ENCODE measurements at regions not wholly inside any gene's neighbourhood (a gene's known extent, or its start where the extent isn't known, plus 50 kb on each side); places are given as distances from the start of the nearest gene placed in this dataset.
"Not testable (repeated sequence)": the region's sequence is repeated elsewhere in the genome, so short reads cannot be mapped to it uniquely, and the experiment has no call there.

- Mint-ChIP-seq H3K4me1 (no peaks in the 10 kb centered on the region), H3K27me3 (peaks cover 18% of the 10 kb centered on the region), H3K27ac (no peak overlapping the region), H3K9me3 (no peaks in the 10 kb centered on the region), H3K4me3 (no peak overlapping the region)
- ATAC-seq: no peak
- DNase-seq: no peak
Observed at GRCh38 chr7:121755818-121756552, 117.0 kb upstream of the PTPRZ1 start.

DNA sequence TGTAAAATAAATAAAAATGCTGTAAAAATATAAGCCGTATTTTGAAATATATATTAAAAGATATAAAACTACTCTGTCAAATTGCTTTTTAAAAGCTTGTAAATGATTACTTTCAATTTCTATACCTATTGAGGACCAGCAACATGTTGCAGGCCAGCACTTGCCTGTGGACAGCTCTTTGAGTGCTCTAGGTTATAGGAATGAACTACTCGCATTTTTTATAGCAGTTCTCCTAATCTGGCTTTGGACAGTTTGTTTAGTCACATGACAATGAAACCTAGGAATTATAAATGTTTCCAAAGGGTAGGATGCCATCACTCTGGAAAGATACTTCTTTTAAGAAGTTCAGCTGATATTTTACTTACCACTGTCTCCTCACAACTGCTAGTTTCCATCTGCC, 117.7 kb upstream of the PTPRZ1 start:
- Mint-ChIP-seq H3K27ac (no peak overlapping the region), H3K27me3 (peaks cover 20% of the 10 kb centered on the region), H3K9me3 (no peaks in the 10 kb centered on the region), H3K4me1 (no peaks in the 10 kb centered on the region), H3K4me3 (no peak overlapping the region)
- DNase-seq: no peak
- no peak for ATAC-seq

- no peak overlapping the region for H3K4me3 Mint-ChIP-seq
- peaks cover 20% of the 10 kb centered on the region for H3K27me3 Mint-ChIP-seq
- H3K9me3 Mint-ChIP-seq: no peaks in the 10 kb centered on the region
- no peak for DNase-seq
- H3K4me1 Mint-ChIP-seq: no peaks in the 10 kb centered on the region
- ATAC-seq: no peak
- no peak overlapping the region for H3K27ac Mint-ChIP-seq
Observed at GRCh38 chr7:121753944-121754343, 119.0 kb upstream of the PTPRZ1 start.

DNA sequence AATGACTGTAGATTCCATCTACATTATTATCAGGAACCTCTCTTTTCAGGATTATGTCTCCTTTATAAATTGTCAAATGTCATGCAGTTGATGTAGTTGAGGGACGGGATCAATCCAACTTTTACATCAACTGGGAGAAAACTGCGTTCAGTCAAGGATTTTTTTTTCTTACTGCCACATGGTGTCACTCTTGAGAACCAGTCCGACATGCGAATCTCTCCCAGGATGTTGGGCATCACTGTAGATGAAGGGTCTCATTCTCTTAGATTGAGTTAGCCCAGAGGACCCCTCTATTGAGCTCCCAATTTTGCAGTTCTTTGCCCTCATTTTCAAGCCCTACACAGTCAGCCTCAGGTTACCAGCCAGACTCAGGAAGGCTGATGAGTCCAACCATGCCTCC, 120.3 kb upstream of the PTPRZ1 start:
- Mint-ChIP-seq H3K9me3 (no peaks in the 10 kb centered on the region), H3K4me1 (no peaks in the 10 kb centered on the region), H3K4me3 (no peak overlapping the region), H3K27me3 (peaks cover 20% of the 10 kb centered on the region), H3K27ac (no peak overlapping the region)
- DNase-seq (no peak), ATAC-seq (no peak)

GRCh38 chr7:121748546-121748945, 124.4 kb upstream of the PTPRZ1 start:
- H3K9me3 Mint-ChIP-seq: no peaks in the 10 kb centered on the region
- H3K27ac Mint-ChIP-seq: no peak overlapping the region
- H3K4me1 Mint-ChIP-seq: no peaks in the 10 kb centered on the region
- H3K27me3 Mint-ChIP-seq: peaks cover 20% of the 10 kb centered on the region
- no peak for DNase-seq
- no peak for ATAC-seq
- no peak overlapping the region for H3K4me3 Mint-ChIP-seq

GRCh38 chr7:121745856-121746255, 127.1 kb upstream of the PTPRZ1 start:
- no peak overlapping the region for H3K4me3 Mint-ChIP-seq
- no peak overlapping the region for H3K27ac Mint-ChIP-seq
- H3K4me1 Mint-ChIP-seq: no peaks in the 10 kb centered on the region
- ATAC-seq: no peak
- no peaks in the 10 kb centered on the region for H3K9me3 Mint-ChIP-seq
- peaks cover under 1% of the 10 kb centered on the region for H3K27me3 Mint-ChIP-seq
- no peak for DNase-seq

GRCh38 chr7:121744877-121745276, 128.1 kb upstream of the PTPRZ1 start:
- no peaks in the 10 kb centered on the region for H3K27me3 Mint-ChIP-seq
- DNase-seq (no peak), ATAC-seq (no peak)
- no peak overlapping the region for H3K4me3 Mint-ChIP-seq
- H3K9me3 Mint-ChIP-seq: no peaks in the 10 kb centered on the region
- no peak overlapping the region for H3K27ac Mint-ChIP-seq
- H3K4me1 Mint-ChIP-seq: no peaks in the 10 kb centered on the region

GRCh38 chr7:121744319-121744718, 128.6 kb upstream of the PTPRZ1 start:
- H3K27me3 Mint-ChIP-seq: no peaks in the 10 kb centered on the region
- ATAC-seq: no peak
- no peak overlapping the region for H3K4me3 Mint-ChIP-seq
- no peaks in the 10 kb centered on the region for H3K9me3 Mint-ChIP-seq
- no peak for DNase-seq
- H3K4me1 Mint-ChIP-seq: no peaks in the 10 kb centered on the region
- H3K27ac Mint-ChIP-seq: no peak overlapping the region

DNA sequence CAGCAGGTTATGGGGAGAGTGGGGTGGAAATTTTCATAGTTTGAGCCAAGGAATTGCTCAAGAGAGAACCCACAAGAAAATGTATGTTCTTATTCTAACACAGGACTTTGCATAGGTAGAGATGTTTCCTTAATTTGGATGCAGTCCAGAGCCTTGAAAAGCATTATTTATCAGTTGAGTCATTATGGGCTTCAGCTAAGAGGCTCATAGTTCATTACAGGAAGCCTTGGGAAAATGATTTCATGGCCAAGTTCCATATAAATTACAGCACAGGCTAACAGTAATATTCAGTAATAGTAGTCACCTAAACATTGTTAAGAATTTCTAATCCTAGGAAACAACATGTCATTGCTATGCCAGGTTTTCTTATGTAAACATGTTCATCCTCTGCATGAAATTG, 131.1 kb upstream of the PTPRZ1 start:
- ATAC-seq: no peak
- H3K9me3 Mint-ChIP-seq: no peaks in the 10 kb centered on the region
- H3K27me3 Mint-ChIP-seq: no peaks in the 10 kb centered on the region
- H3K4me3 Mint-ChIP-seq: no peak overlapping the region
- H3K4me1 Mint-ChIP-seq: no peaks in the 10 kb centered on the region
- no peak overlapping the region for H3K27ac Mint-ChIP-seq
- DNase-seq: no peak

DNA sequence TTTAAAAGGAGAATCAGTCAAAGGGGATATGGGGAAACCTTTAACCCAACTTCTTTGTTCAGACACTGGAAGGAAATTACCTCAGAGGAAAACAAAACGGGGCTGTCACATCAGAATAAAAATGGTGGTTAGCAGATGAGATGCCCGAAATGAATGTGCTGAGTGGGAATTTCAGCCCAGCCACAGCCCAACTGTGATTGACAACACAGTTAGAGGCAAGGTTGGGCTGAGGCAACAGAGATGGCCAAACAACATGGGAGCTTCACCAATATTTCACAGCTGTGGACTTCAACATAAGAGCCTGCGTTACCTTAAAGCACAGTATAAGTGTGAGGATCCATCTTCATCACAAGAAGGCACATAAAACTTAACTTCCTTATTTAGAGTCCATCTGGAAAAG, 133.5 kb upstream of the PTPRZ1 start:
- Mint-ChIP-seq H3K4me1 (no peaks in the 10 kb centered on the region), H3K27me3 (no peaks in the 10 kb centered on the region), H3K27ac (no peak overlapping the region), H3K4me3 (no peak overlapping the region), H3K9me3 (no peaks in the 10 kb centered on the region)
- ATAC-seq (no peak), DNase-seq (no peak)

- H3K27ac Mint-ChIP-seq: no peak overlapping the region
- DNase-seq (no peak), ATAC-seq (no peak)
- no peaks in the 10 kb centered on the region for H3K4me1 Mint-ChIP-seq
- H3K4me3 Mint-ChIP-seq: no peak overlapping the region
- H3K27me3 Mint-ChIP-seq: no peaks in the 10 kb centered on the region
- H3K9me3 Mint-ChIP-seq: peaks cover 12 to 25% of the 10 kb centered on the region in 2 donors
Observed at GRCh38 chr7:121730869-121731268, 142.1 kb upstream of the PTPRZ1 start.

DNA sequence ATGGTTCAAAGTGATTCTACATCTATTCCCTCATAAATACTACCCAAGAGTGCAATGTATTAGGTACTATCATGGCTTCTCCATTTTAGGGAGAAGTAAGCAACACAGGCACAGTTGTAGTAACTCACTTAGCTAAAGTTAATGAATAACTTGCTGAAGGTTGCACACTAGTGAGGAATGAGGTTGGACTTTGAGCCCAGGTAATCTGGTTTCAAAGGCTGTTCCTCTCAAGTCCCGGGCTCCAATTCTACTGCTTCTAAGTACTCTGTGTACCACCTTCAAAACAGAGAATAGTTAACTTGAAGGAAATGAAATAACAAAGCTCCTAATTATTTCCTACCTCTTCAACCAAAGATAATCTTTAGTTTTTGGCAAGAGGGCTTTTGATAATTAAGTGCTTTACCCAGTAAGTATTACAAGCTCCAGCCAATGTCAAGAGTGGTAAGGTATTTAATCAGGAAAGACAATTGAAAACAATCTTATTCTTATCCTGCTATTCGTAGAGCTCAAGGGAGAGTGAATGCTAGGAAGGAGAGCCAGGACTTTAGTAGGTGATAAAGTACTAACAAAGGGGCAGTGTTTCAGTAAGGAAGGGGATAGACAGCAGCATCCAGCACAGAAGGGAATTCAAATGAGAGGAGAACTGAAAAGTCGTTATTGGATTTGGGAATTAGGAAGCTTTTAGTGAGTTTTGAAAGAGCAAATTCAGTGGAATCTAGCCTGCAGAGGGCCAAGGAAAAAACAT, 158.2 kb upstream of the PTPRZ1 start:
- DNase-seq: no peak
- Mint-ChIP-seq H3K27me3 (no peaks in the 10 kb centered on the region), H3K27ac (no peak overlapping the region), H3K9me3 (peaks cover 12 to 13% of the 10 kb centered on the region in 2 donors), H3K4me1 (no peaks in the 10 kb centered on the region), H3K4me3 (no peak overlapping the region)
- no peak for ATAC-seq

DNA sequence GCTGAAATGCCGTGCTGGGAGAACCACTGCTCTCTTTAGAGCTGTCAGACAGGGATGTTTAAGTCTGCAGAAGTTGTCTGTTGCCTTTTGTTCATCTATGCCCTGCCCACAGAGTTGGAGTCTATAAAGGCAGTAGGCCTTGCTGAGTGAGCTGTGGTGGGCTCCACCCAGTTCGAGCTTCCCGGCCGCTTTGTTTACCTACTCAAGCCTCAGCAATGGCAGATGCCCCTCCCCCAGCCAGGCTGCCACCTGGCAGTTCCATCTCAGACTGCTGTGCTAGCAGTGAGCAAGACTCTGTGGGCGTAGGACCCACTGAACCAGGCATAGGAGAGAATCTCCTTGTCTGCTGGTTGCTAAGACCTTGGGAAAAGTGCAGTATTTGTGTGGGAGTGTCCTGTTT, 160.0 kb upstream of the PTPRZ1 start:
- H3K4me3 Mint-ChIP-seq, ATAC-seq, H3K27ac Mint-ChIP-seq, H3K4me1 Mint-ChIP-seq, H3K27me3 Mint-ChIP-seq, DNase-seq: not testable (repeated sequence)
- H3K9me3 Mint-ChIP-seq: peaks cover 7 to 13% of the 10 kb centered on the region in 2 donors

- no peak for ATAC-seq
- H3K9me3 Mint-ChIP-seq: peaks cover 0 to 5% of the 10 kb centered on the region in 2 donors
- no peak for DNase-seq
- no peak overlapping the region for H3K4me3 Mint-ChIP-seq
- no peaks in the 10 kb centered on the region for H3K27me3 Mint-ChIP-seq
- no peak overlapping the region for H3K27ac Mint-ChIP-seq
- H3K4me1 Mint-ChIP-seq: no peaks in the 10 kb centered on the region
Observed at GRCh38 chr7:121697731-121698316, 175.1 kb upstream of the PTPRZ1 start.

- no peak overlapping the region for H3K4me3 Mint-ChIP-seq
- ATAC-seq (no peak), DNase-seq (no peak)
- H3K9me3 Mint-ChIP-seq: no peaks in the 10 kb centered on the region
- H3K4me1 Mint-ChIP-seq: no peaks in the 10 kb centered on the region
- no peaks in the 10 kb centered on the region for H3K27me3 Mint-ChIP-seq
- no peak overlapping the region for H3K27ac Mint-ChIP-seq
Observed at GRCh38 chr7:121696954-121697353, 176.0 kb upstream of the PTPRZ1 start.

GRCh38 chr7:121689749-121690148, 183.2 kb upstream of the PTPRZ1 start:
- no peak overlapping the region for H3K4me3 Mint-ChIP-seq
- H3K9me3 Mint-ChIP-seq: no peaks in the 10 kb centered on the region
- H3K27ac Mint-ChIP-seq: no peak overlapping the region
- H3K27me3 Mint-ChIP-seq: no peaks in the 10 kb centered on the region
- ATAC-seq: no peak
- H3K4me1 Mint-ChIP-seq: no peaks in the 10 kb centered on the region
- DNase-seq: no peak
